Ishikawa (cell line): ENCODE measurements at regions not wholly inside any gene's neighbourhood (a gene's known extent, or its start where the extent isn't known, plus 50 kb on each side); places are given as distances from the start of the nearest gene placed in this dataset.

ENCODE experiments used
- CEBPB ChIP-seq: IDR thresholded peaks from 2 replicates; pipeline ENCODE4 v1.6.1; 2012
- CREB1 ChIP-seq: IDR thresholded peaks from 2 replicates; pipeline ENCODE4 v1.6.1; 2012; ENCODE audit warnings: low read depth
- EGR1 ChIP-seq: IDR thresholded peaks from 2 replicates; pipeline ENCODE4 v1.6.1; 2012
- EP300 ChIP-seq: IDR thresholded peaks from 2 replicates; pipeline ENCODE4 v1.6.1; 2012; ENCODE audit warnings: borderline replicate concordance
- FOXM1 ChIP-seq: IDR thresholded peaks from 2 replicates; pipeline ENCODE4 v1.6.1; 2012; ENCODE audit warnings: low read depth, borderline replicate concordance
- NFIC ChIP-seq: IDR thresholded peaks from 2 replicates; pipeline ENCODE4 v1.6.1; 2012
- RAD21 ChIP-seq: IDR thresholded peaks from 2 replicates; pipeline ENCODE4 v1.6.1; 2012; ENCODE audit warnings: low read depth
- TAF1 ChIP-seq: IDR thresholded peaks from 2 replicates; pipeline ENCODE4 v1.6.1; 2012; ENCODE audit warnings: low read depth, mild to moderate bottlenecking
- TEAD4 ChIP-seq: IDR thresholded peaks from 2 replicates; pipeline ENCODE4 v1.6.1; 2012
- USF1 ChIP-seq: IDR thresholded peaks from 2 replicates; pipeline ENCODE4 v1.6.1; 2012
- YY1 ChIP-seq: IDR thresholded peaks from 2 replicates; pipeline ENCODE4 v1.6.1; 2012; ENCODE audit warnings: low read depth
- ZBTB7A ChIP-seq: IDR thresholded peaks from 2 replicates; pipeline ENCODE4 v1.6.1; 2012; ENCODE audit warnings: low read depth
- TF ChIP-seq, protein P1 (sequence below): IDR thresholded peaks from 2 replicates; pipeline ENCODE4 v1.6.1; 2012
- TF ChIP-seq, protein P2 (sequence below): IDR thresholded peaks from 2 replicates; pipeline ENCODE4 v1.6.1; 2012; ENCODE audit warnings: low read depth, mild to moderate bottlenecking

GRCh38 chr3:6733699-6734394 is 127.1 kb upstream of the GRM7 start:
- TF ChIP-seq ZBTB7A, result no peak
- no peak for TF ChIP-seq FOXM1
- TF ChIP-seq EP300, result no peak
- TF ChIP-seq NFIC, result no peak
- no peak for TF ChIP-seq TAF1
- TF ChIP-seq CREB1, result no peak
- no peak for TF ChIP-seq YY1
- TF ChIP-seq, protein P1, sequence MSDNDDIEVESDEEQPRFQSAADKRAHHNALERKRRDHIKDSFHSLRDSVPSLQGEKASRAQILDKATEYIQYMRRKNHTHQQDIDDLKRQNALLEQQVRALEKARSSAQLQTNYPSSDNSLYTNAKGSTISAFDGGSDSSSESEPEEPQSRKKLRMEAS, result no peak
- TF ChIP-seq USF1, result no peak
- TF ChIP-seq, protein P2, sequence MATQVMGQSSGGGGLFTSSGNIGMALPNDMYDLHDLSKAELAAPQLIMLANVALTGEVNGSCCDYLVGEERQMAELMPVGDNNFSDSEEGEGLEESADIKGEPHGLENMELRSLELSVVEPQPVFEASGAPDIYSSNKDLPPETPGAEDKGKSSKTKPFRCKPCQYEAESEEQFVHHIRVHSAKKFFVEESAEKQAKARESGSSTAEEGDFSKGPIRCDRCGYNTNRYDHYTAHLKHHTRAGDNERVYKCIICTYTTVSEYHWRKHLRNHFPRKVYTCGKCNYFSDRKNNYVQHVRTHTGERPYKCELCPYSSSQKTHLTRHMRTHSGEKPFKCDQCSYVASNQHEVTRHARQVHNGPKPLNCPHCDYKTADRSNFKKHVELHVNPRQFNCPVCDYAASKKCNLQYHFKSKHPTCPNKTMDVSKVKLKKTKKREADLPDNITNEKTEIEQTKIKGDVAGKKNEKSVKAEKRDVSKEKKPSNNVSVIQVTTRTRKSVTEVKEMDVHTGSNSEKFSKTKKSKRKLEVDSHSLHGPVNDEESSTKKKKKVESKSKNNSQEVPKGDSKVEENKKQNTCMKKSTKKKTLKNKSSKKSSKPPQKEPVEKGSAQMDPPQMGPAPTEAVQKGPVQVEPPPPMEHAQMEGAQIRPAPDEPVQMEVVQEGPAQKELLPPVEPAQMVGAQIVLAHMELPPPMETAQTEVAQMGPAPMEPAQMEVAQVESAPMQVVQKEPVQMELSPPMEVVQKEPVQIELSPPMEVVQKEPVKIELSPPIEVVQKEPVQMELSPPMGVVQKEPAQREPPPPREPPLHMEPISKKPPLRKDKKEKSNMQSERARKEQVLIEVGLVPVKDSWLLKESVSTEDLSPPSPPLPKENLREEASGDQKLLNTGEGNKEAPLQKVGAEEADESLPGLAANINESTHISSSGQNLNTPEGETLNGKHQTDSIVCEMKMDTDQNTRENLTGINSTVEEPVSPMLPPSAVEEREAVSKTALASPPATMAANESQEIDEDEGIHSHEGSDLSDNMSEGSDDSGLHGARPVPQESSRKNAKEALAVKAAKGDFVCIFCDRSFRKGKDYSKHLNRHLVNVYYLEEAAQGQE, result no peak
- TF ChIP-seq EGR1, result no peak
- no peak for TF ChIP-seq CEBPB
- no peak for TF ChIP-seq RAD21
- no peak for TF ChIP-seq TEAD4
